ENCODE measurements at regions not wholly inside any gene's neighbourhood (a gene's known extent, or its start where the extent isn't known, plus 50 kb on each side); places are given as distances from the start of the nearest gene placed in this dataset.

DNA sequence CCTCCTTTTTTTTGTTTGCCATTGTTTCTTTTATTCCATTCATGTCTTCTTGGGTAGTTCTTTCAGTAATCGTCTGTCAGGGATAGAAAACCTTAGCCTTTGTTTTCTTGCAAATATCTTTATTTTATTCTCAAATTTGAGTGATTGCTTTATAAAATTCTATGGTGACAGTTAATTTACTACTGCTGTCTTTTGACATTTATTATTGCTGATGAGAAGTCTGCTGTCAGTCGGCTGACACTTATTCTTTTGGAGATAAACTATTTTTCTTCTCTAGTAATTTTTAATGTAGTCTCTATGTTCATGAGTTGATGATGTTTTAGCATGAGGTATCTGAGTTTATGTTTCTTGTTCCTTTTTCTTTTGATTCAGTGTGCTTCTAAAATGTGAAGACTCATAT, 983.8 kb downstream of the TTLL7 start:
- peaks cover 3% of the 10 kb centered on the region for H3K4me1 ChIP-seq
- H3K4me1 Mint-ChIP-seq = peaks cover 15% of the 10 kb centered on the region
- no peaks in the 10 kb centered on the region for H4K20me1 ChIP-seq (ENCODE audit: low read depth)
- no peak overlapping the region for H3K9ac ChIP-seq
- no peaks in the 10 kb centered on the region for H3K36me3 Mint-ChIP-seq
- no peak for DNase-seq (ENCODE audit: low spot score)
- no peak overlapping the region for H3K4me3 ChIP-seq
- no peaks in the 10 kb centered on the region for H3K27me3 ChIP-seq
- no peak overlapping the region for H3K4me3 Mint-ChIP-seq
- no peaks in the 10 kb centered on the region for H3K36me3 ChIP-seq
- no peaks in the 10 kb centered on the region for H3F3A ChIP-seq (ENCODE audit: low read depth)
- H2AFZ ChIP-seq (replicated peaks) = no peak overlapping the region
- H3K9me3 ChIP-seq (ENCODE audit: low read depth) = no peaks in the 10 kb centered on the region
- H3K79me2 ChIP-seq (ENCODE audit: low read depth) = no peaks in the 10 kb centered on the region
- TF ChIP-seq CTCF (IDR thresholded peaks at IDR 0.05) = no peak
- no peak for TF ChIP-seq EZH2 (IDR thresholded peaks at IDR 0.05)
- no peak for TF ChIP-seq EZH2phosphoT487 (IDR thresholded peaks at IDR 0.05)
- H3K4me2 ChIP-seq = no peak overlapping the region
- no peak overlapping the region for H3K27ac ChIP-seq
- H3K27ac Mint-ChIP-seq = no peak overlapping the region
- H3K9me3 Mint-ChIP-seq = peaks cover 3% of the 10 kb centered on the region
- H3K27me3 Mint-ChIP-seq (ENCODE audit: insufficient read depth, low read depth) = no peaks in the 10 kb centered on the region

GRCh38 chr1:83012950-83013349, 986.0 kb downstream of the TTLL7 start:
- no peak overlapping the region for H3K9ac ChIP-seq
- H4K20me1 ChIP-seq (ENCODE audit: low read depth) = no peaks in the 10 kb centered on the region
- no peaks in the 10 kb centered on the region for H3K9me3 ChIP-seq (ENCODE audit: low read depth)
- no peaks in the 10 kb centered on the region for H3K9me3 Mint-ChIP-seq
- H3F3A ChIP-seq (ENCODE audit: low read depth) = no peaks in the 10 kb centered on the region
- H3K4me1 Mint-ChIP-seq = peaks cover 23% of the 10 kb centered on the region
- H3K4me3 ChIP-seq = no peak overlapping the region
- H3K4me2 ChIP-seq = no peak overlapping the region
- H3K36me3 ChIP-seq = no peaks in the 10 kb centered on the region
- no peak for DNase-seq (ENCODE audit: low spot score)
- no peak overlapping the region for H3K4me3 Mint-ChIP-seq
- TF ChIP-seq EZH2phosphoT487 (IDR thresholded peaks at IDR 0.05) = no peak
- TF ChIP-seq CTCF (IDR thresholded peaks at IDR 0.05) = no peak
- TF ChIP-seq EZH2 (IDR thresholded peaks at IDR 0.05) = no peak
- no peaks in the 10 kb centered on the region for H3K36me3 Mint-ChIP-seq
- H3K27ac ChIP-seq = no peak overlapping the region
- H3K4me1 ChIP-seq = peaks cover 4% of the 10 kb centered on the region
- H3K27ac Mint-ChIP-seq = no peak overlapping the region
- peaks cover 4% of the 10 kb centered on the region for H3K27me3 Mint-ChIP-seq (ENCODE audit: insufficient read depth, low read depth)
- no peaks in the 10 kb centered on the region for H3K27me3 ChIP-seq
- no peak overlapping the region for H2AFZ ChIP-seq (replicated peaks)
- no peaks in the 10 kb centered on the region for H3K79me2 ChIP-seq (ENCODE audit: low read depth)

GRCh38 chr1:83011265-83011664, 987.7 kb downstream of the TTLL7 start:
- Histone ChIP-seq H3K27me3 (no peaks in the 10 kb centered on the region), H3K27ac (no peak overlapping the region), H3K9me3 (ENCODE audit: low read depth) (no peaks in the 10 kb centered on the region), H3F3A (ENCODE audit: low read depth) (no peaks in the 10 kb centered on the region), H2AFZ (replicated peaks) (no peak overlapping the region), H3K4me3 (no peak overlapping the region), H3K4me2 (no peak overlapping the region), H3K36me3 (no peaks in the 10 kb centered on the region), H3K9ac (no peak overlapping the region), H3K4me1 (peaks cover 4% of the 10 kb centered on the region), H3K79me2 (ENCODE audit: low read depth) (no peaks in the 10 kb centered on the region), H4K20me1 (ENCODE audit: low read depth) (no peaks in the 10 kb centered on the region)
- Mint-ChIP-seq H3K9me3 (no peaks in the 10 kb centered on the region), H3K36me3 (no peaks in the 10 kb centered on the region), H3K4me3 (no peak overlapping the region), H3K27me3 (ENCODE audit: insufficient read depth, low read depth) (peaks cover 4% of the 10 kb centered on the region), H3K4me1 (peaks cover 23% of the 10 kb centered on the region), H3K27ac (no peak overlapping the region)
- no peak for TF ChIP-seq EZH2phosphoT487 (IDR thresholded peaks at IDR 0.05)
- no peak for TF ChIP-seq CTCF (IDR thresholded peaks at IDR 0.05)
- TF ChIP-seq EZH2 (IDR thresholded peaks at IDR 0.05) = no peak
- no peak for DNase-seq (ENCODE audit: low spot score)
